ENCODE measurements at regions not wholly inside any gene's neighbourhood (a gene's known extent, or its start where the extent isn't known, plus 50 kb on each side); places are given as distances from the start of the nearest gene placed in this dataset.

- H3K9ac ChIP-seq (ENCODE audit: extremely low read depth, low read length, poor library complexity, severe bottlenecking), result no peak overlapping the region
- DNase-seq, result no peak
- Mint-ChIP-seq H3K9me3 (peaks cover 16% of the 10 kb centered on the region), H3K27ac (no peak overlapping the region), H3K36me3 (ENCODE audit: low read depth) (peaks cover 9% of the 10 kb centered on the region), H3K4me1 (no peaks in the 10 kb centered on the region), H3K4me3 (no peak overlapping the region), H3K27me3 (ENCODE audit: insufficient read depth) (no peaks in the 10 kb centered on the region)
- 78 to 84% methylated on average over 1 of the region's 1 CpG for WGBS, 2 experiments (ENCODE audit: insufficient coverage in 1 of 2, insufficient read length in 1 of 2)
- no peaks in the 10 kb centered on the region for H3K27me3 ChIP-seq (ENCODE audit: control insufficient read depth, insufficient read depth, low read length, poor library complexity, severe bottlenecking)
- TF ChIP-seq CTCF (conservative IDR thresholded peaks at IDR 0.05), result no peak
- H3K4me1 ChIP-seq (ENCODE audit: control insufficient read depth, insufficient read depth, low read length), result no peaks in the 10 kb centered on the region
- no peaks in the 10 kb centered on the region for H3K36me3 ChIP-seq (ENCODE audit: control insufficient read depth, insufficient read depth, low read length)
- peaks cover 13% of the 10 kb centered on the region for H3K9me3 ChIP-seq (ENCODE audit: control insufficient read depth, low read length)
- H3K27ac ChIP-seq (ENCODE audit: low read depth, low read length), result no peak overlapping the region
- no peak overlapping the region for H3K4me3 ChIP-seq (ENCODE audit: low read length)
These were observed 264.4 kb upstream of the SULF2 start for GRCh38 chr20:48049641-48050040.

DNA sequence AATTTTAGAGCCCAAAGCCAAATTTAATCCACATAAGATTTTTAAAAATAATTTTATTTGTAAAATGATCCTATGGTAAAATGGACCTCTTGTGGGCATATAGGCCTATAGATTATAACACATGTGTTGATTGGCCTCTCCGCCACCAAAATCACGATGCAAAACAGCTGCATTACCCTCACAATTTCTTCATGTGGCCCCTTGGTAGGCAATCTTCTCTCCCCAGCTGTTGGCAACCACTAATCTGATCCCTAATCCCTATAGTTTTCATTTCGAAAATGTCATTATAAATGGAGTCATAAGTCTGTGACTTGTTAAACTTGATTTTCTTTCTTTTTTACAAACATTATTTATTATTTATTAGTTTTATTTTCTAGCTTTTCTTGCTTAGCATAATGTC is 263.9 kb upstream of the SULF2 start:
- Mint-ChIP-seq H3K9me3 (peaks cover 16% of the 10 kb centered on the region), H3K27me3 (ENCODE audit: insufficient read depth) (no peaks in the 10 kb centered on the region), H3K4me1 (no peaks in the 10 kb centered on the region), H3K4me3 (no peak overlapping the region), H3K36me3 (ENCODE audit: low read depth) (peaks cover 9% of the 10 kb centered on the region), H3K27ac (no peak overlapping the region)
- Histone ChIP-seq H3K9ac (ENCODE audit: extremely low read depth, low read length, poor library complexity, severe bottlenecking) (no peak overlapping the region), H3K9me3 (ENCODE audit: control insufficient read depth, low read length) (peaks cover 13% of the 10 kb centered on the region), H3K27ac (ENCODE audit: low read depth, low read length) (no peak overlapping the region), H3K36me3 (ENCODE audit: control insufficient read depth, insufficient read depth, low read length) (no peaks in the 10 kb centered on the region), H3K4me1 (ENCODE audit: control insufficient read depth, insufficient read depth, low read length) (no peaks in the 10 kb centered on the region), H3K4me3 (ENCODE audit: low read length) (no peak overlapping the region), H3K27me3 (ENCODE audit: control insufficient read depth, insufficient read depth, low read length, poor library complexity, severe bottlenecking) (no peaks in the 10 kb centered on the region)
- 90 to 97% methylated on average over 2 to 3 of the region's 3 CpGs for WGBS, 2 experiments (ENCODE audit: insufficient coverage in 1 of 2, insufficient read length in 1 of 2)
- no peak for DNase-seq
- TF ChIP-seq CTCF (conservative IDR thresholded peaks at IDR 0.05), result no peak

DNA sequence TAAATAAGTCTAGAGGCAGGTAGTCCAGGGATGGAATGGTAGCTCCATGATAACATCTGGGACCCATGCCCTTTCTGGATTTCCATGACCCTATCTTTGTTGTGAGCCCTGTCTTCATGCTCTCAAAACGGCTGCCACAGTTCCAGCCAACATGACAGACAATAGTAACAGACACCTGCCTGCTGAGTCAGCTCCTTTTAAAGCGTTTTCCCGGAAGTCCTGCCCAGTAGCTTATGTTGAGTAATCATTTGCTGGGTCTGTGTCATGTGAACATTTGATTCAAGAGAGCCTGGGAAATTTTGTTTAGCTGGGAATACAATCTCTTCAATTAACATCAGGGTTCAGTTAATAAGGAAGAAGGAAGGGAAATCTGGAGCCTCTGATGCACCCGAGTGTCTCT is 262.2 kb upstream of the SULF2 start:
- TF ChIP-seq CTCF (conservative IDR thresholded peaks at IDR 0.05), result no peak
- H3K4me1 ChIP-seq (ENCODE audit: control insufficient read depth, insufficient read depth, low read length), result no peaks in the 10 kb centered on the region
- H3K9me3 Mint-ChIP-seq, result peaks cover 13% of the 10 kb centered on the region
- H3K36me3 Mint-ChIP-seq (ENCODE audit: low read depth), result peaks cover 4% of the 10 kb centered on the region
- no peak for DNase-seq
- WGBS, 2 experiments (ENCODE audit: insufficient coverage in 1 of 2, insufficient read length in 1 of 2), result 80 to 89% methylated on average over 2 to 4 of the region's 4 CpGs
- H3K9ac ChIP-seq (ENCODE audit: extremely low read depth, low read length, poor library complexity, severe bottlenecking), result no peak overlapping the region
- no peaks in the 10 kb centered on the region for H3K4me1 Mint-ChIP-seq
- H3K36me3 ChIP-seq (ENCODE audit: control insufficient read depth, insufficient read depth, low read length), result no peaks in the 10 kb centered on the region
- no peak overlapping the region for H3K27ac ChIP-seq (ENCODE audit: low read depth, low read length)
- H3K4me3 Mint-ChIP-seq, result no peak overlapping the region
- no peak overlapping the region for H3K27ac Mint-ChIP-seq
- no peaks in the 10 kb centered on the region for H3K27me3 Mint-ChIP-seq (ENCODE audit: insufficient read depth)
- H3K9me3 ChIP-seq (ENCODE audit: control insufficient read depth, low read length), result peaks cover 13% of the 10 kb centered on the region
- H3K27me3 ChIP-seq (ENCODE audit: control insufficient read depth, insufficient read depth, low read length, poor library complexity, severe bottlenecking), result no peaks in the 10 kb centered on the region
- no peak overlapping the region for H3K4me3 ChIP-seq (ENCODE audit: low read length)
